Caco-2 (cell line): ENCODE measurements at regions not wholly inside any gene's neighbourhood (a gene's known extent, or its start where the extent isn't known, plus 50 kb on each side); places are given as distances from the start of the nearest gene placed in this dataset.

ENCODE experiments used
- BruUV-seq: library from RNA; stranded (reverse); fragments of 400-500 nt; replicated peaks from 2 replicates; lab custom pipeline; 2021; lab: Mats Ljungman, UMichigan
- CTCF ChIA-PET: fragments of 300-600 bp; sonication (Branson Sonifier 250); formaldehyde crosslinking; loops from one replicate; lab custom pipeline; 2022; ENCODE audit warnings: antibody characterized with exemption; lab: Charles Lee
- POLR2A ChIA-PET: fragments of 300-600 bp; sonication (Branson Sonifier 250); formaldehyde crosslinking; loops from one replicate; lab custom pipeline; 2022; ENCODE audit warnings: antibody characterized with exemption; lab: Charles Lee
- DNase-seq, 2 experiments: peaks; one replicate each; pipeline versions ENCODE4 v3.0.0 to v3.0.0-alpha.2; 2020 to 2022
- H3K27me3 ChIP-seq: replicated peaks from 2 replicates; pipeline ENCODE4 v1.6.0; 2011; ENCODE audit warnings: low read length; ENCODE audit not compliant: control insufficient read depth, insufficient read depth
- H3K36me3 ChIP-seq: 2 replicates; pipeline ENCODE4 v1.5.1; 2011; ENCODE audit warnings: low read length; ENCODE audit not compliant: control insufficient read depth, insufficient read depth
- H3K4me1 ChIP-seq: fragments of 250-450 bp; sonication (Bioruptor Pico); 2 replicates; pipeline ENCODE4 v1.5.1; 2020; ENCODE audit warnings: mild to moderate bottlenecking
- H3K4me3 ChIP-seq: 2 replicates; pipeline ENCODE4 v1.5.1; 2011; ENCODE audit warnings: low read depth, mild to moderate bottlenecking, control low read depth, low read length
- H3K9me3 ChIP-seq: fragments of 250-450 bp; sonication (Bioruptor Pico); 2 replicates; pipeline ENCODE4 v1.5.1; 2020; ENCODE audit warnings: mild to moderate bottlenecking, moderate library complexity
- H3K27ac Mint-ChIP-seq: one replicate; pipeline ENCODE4 v1.8.0; 2022; ENCODE audit warnings: mixed read lengths; ENCODE audit not compliant: unreplicated experiment
- H3K27me3 Mint-ChIP-seq: one replicate; pipeline ENCODE4 v1.8.0; 2022; ENCODE audit warnings: mixed read lengths; ENCODE audit not compliant: insufficient read depth, unreplicated experiment
- H3K36me3 Mint-ChIP-seq: one replicate; pipeline ENCODE4 v1.8.0; 2022; ENCODE audit warnings: mild to moderate bottlenecking, mixed read lengths; ENCODE audit not compliant: insufficient read depth, unreplicated experiment
- H3K4me1 Mint-ChIP-seq: one replicate; pipeline ENCODE4 v1.8.0; 2022; ENCODE audit warnings: low read depth, mixed read lengths; ENCODE audit not compliant: unreplicated experiment
- H3K4me3 Mint-ChIP-seq: one replicate; pipeline ENCODE4 v1.8.0; 2022; ENCODE audit warnings: mild to moderate bottlenecking, moderate library complexity, mixed read lengths; ENCODE audit not compliant: unreplicated experiment
- H3K9me3 Mint-ChIP-seq: one replicate; pipeline ENCODE4 v1.8.0; 2022; ENCODE audit warnings: mixed read lengths; ENCODE audit not compliant: unreplicated experiment
- intact Hi-C: fragments of 100-400 bp; cut with micrococcal nuclease; formaldehyde crosslinking; loops from one replicate; pipeline ENCODE4 v1.10.0; 2022; ENCODE audit not compliant: unreplicated experiment
- TF ChIP-seq, protein P1 (sequence below), 2 experiments: fragments of 200-600 bp in 1 of 2; IDR thresholded peaks; 1 replicate in 1 of 2; 2 replicates in 1 of 2; pipeline versions ENCODE4 v1.5.1 to v1.8.0; 2011 to 2022; ENCODE audit warnings: antibody characterized with exemption in 1 of 2, control low read depth in 1 of 2, inconsistent platforms in 1 of 2, low read depth in 1 of 2, low read length in 1 of 2, mild to moderate bottlenecking in 1 of 2, moderate library complexity in 1 of 2; ENCODE audit not compliant: insufficient read depth in 1 of 2, severe bottlenecking in 1 of 2, unreplicated experiment in 1 of 2

DNA sequence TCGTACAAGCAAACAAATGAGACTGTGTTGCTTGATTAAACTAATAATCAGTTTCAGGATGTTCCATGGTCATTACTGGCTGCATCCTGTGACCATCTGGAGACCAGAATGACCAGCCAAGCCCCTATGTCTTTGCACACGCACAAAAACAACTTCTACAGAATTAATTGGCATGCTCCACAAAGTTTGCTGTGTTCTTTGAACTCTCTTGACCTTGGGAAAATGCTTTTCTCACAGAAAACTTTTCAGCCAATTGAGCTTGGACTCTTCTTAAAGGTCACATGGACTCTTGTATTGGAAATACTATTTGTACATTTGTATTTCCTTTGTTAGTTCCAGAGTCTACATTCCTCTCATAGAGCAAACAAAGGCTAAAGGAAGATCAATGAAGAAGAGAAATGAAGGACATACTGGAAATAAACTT lies 147.8 kb downstream of the ARRDC3 start:
- CTCF ChIA-PET: interaction anchor here (1.1 to 1.9 kb wide), 2 partner anchors 15 to 149 kb away, joined by 5 to 8 read pairs; no protein-coding TSS in a partner anchor
- Mint-ChIP-seq H3K9me3 (peaks cover 9% of the 10 kb centered on the region), H3K4me1 (peaks cover 25% of the 10 kb centered on the region), H3K27me3 (no peaks in the 10 kb centered on the region), H3K4me3 (no peak overlapping the region), H3K27ac (peak overlapping the region; percentile 42), H3K36me3 (no peaks in the 10 kb centered on the region)
- Histone ChIP-seq H3K27me3 (no peaks in the 10 kb centered on the region), H3K9me3 (peaks cover under 1% of the 10 kb centered on the region; the same call in 1 of the 2 replicates), H3K4me3 (no peak overlapping the region), H3K36me3 (no peaks in the 10 kb centered on the region), H3K4me1 (peaks cover 20% of the 10 kb centered on the region)
- POLR2A ChIA-PET: interaction anchor here (0.6 to 1.3 kb wide), 2 partner anchors 122 to 148 kb away, joined by 3 to 4 read pairs; partner anchors contain the start of gene ARRDC3
- peak in 1 of 2 experiments; percentile 18 for DNase-seq
- TF ChIP-seq, protein P1, sequence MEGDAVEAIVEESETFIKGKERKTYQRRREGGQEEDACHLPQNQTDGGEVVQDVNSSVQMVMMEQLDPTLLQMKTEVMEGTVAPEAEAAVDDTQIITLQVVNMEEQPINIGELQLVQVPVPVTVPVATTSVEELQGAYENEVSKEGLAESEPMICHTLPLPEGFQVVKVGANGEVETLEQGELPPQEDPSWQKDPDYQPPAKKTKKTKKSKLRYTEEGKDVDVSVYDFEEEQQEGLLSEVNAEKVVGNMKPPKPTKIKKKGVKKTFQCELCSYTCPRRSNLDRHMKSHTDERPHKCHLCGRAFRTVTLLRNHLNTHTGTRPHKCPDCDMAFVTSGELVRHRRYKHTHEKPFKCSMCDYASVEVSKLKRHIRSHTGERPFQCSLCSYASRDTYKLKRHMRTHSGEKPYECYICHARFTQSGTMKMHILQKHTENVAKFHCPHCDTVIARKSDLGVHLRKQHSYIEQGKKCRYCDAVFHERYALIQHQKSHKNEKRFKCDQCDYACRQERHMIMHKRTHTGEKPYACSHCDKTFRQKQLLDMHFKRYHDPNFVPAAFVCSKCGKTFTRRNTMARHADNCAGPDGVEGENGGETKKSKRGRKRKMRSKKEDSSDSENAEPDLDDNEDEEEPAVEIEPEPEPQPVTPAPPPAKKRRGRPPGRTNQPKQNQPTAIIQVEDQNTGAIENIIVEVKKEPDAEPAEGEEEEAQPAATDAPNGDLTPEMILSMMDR (IDR thresholded peaks at IDR 0.05; ENCODE audit: insufficient read depth in 1 of 2, low read depth in 1 of 2, low read length in 1 of 2, severe bottlenecking in 1 of 2, unreplicated experiment in 1 of 2): no peak
- no TSS peak for BruUV-seq
- intact Hi-C loops: loop anchor here (1.0 kb wide), 1 partner anchor 16 kb away; no protein-coding TSS in a partner anchor

DNA sequence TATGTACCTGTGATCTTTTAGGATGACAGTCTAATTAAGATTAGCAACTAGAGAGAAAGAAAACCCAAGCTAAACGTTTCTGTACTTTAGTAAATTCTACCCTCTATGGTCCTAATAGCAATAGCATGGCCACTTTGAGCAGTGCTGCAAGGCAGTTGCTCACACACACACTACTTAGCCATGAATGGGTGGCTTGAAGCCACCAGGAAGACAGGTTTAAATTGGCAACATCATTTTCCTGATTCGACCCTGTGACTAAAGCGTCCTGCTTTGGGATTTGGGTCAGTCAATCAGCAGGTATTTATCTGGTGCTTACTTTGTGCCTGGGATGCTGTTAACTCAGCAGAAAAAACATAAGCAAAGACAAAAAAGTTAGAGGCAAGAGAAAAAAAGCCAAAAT lies 150.6 kb downstream of the ARRDC3 start:
- peaks cover 7% of the 10 kb centered on the region; the same call in 1 of the 2 replicates for H3K9me3 ChIP-seq
- no peak for DNase-seq
- Mint-ChIP-seq H3K4me3 (no peak overlapping the region), H3K36me3 (no peaks in the 10 kb centered on the region), H3K27me3 (no peaks in the 10 kb centered on the region), H3K27ac (no peak overlapping the region), H3K4me1 (peaks cover 25% of the 10 kb centered on the region), H3K9me3 (peaks cover 21% of the 10 kb centered on the region)
- intact Hi-C loops: no loop called here
- H3K4me1 ChIP-seq: peaks cover 20% of the 10 kb centered on the region
- H3K36me3 ChIP-seq: no peaks in the 10 kb centered on the region
- H3K4me3 ChIP-seq: no peak overlapping the region
- TF ChIP-seq, protein P1 (IDR thresholded peaks at IDR 0.05; ENCODE audit: insufficient read depth in 1 of 2, low read depth in 1 of 2, low read length in 1 of 2, severe bottlenecking in 1 of 2, unreplicated experiment in 1 of 2): no peak
- H3K27me3 ChIP-seq: no peaks in the 10 kb centered on the region
- ChIA-PET CTCF (interaction anchor here (0.6 kb wide), 1 partner anchor 148 kb away, joined by 3 read pairs; no protein-coding TSS in a partner anchor), POLR2A (interaction anchor here (0.6 kb wide), 1 partner anchor 153 kb away, joined by 5 read pairs; no protein-coding TSS in a partner anchor)
- no TSS peak for BruUV-seq

DNA sequence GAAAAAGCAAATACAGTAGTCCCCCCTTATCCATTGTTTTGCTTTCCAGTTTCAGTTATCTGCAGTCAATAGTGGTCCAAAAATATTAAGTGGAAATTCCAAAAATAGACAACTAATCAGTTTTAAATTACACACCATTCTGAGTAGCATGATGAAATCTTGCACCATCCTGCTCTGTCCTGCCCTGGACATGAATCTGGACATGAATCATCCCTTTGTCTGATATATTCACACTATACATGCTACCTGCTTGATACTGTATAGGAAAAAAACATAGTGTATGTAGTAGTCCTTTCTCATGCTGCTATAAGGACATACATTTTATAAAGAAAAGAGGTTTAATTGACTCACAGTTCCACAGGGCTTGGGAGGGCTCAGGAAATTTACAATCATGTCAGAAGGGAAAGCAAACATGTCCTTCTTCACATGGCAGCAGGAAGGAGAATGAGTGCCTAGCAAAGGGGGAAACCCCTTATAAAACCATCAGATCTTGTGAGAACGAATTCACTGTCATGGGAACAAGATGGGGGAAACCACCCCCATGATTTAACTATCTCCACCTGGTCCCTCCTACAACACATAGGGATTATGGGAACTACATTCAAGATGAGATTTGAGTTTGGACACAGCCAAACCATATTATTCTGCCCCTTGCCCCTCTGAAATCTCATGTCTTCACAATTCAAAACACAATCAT lies 153.9 kb downstream of the ARRDC3 start:
- TF ChIP-seq, protein P1 (IDR thresholded peaks at IDR 0.05; ENCODE audit: insufficient read depth in 1 of 2, low read depth in 1 of 2, low read length in 1 of 2, severe bottlenecking in 1 of 2, unreplicated experiment in 1 of 2): no peak
- intact Hi-C loops: no loop called here
- ChIA-PET POLR2A (no interaction called here), CTCF (no interaction called here)
- Mint-ChIP-seq H3K4me3 (no peak overlapping the region), H3K9me3 (peaks cover 21% of the 10 kb centered on the region), H3K27me3 (no peaks in the 10 kb centered on the region), H3K36me3 (no peaks in the 10 kb centered on the region), H3K4me1 (peaks cover 10% of the 10 kb centered on the region), H3K27ac (no peak overlapping the region)
- Histone ChIP-seq H3K4me1 (no peaks in the 10 kb centered on the region), H3K4me3 (no peak overlapping the region), H3K9me3 (peaks cover 7% of the 10 kb centered on the region; the same call in 1 of the 2 replicates), H3K27me3 (no peaks in the 10 kb centered on the region), H3K36me3 (no peaks in the 10 kb centered on the region)
- DNase-seq: no peak
- BruUV-seq: no TSS peak
